ENCODE measurements at regions not wholly inside any gene's neighbourhood (a gene's known extent, or its start where the extent isn't known, plus 50 kb on each side); places are given as distances from the start of the nearest gene placed in this dataset.

DNA sequence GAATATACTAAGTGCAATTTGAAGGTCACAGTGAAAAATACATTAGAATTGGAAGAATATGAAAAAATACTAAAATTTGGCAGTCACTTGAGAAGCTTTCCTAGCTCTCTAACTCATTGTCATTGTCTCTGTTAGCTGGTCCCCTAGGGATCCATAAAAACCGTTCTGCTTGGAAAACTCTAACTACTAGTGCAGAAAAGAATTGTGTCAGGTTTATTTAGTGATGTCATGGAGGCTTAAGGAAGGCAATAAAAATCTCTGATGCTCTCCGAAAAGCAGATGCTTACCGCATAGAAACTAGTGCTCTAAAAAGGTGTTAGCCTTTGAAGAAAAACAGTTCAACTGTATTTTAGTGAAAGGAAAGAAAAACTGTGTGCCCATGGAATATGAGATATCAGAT lies 150.1 kb upstream of the DLGAP1 start:
- TF ChIP-seq, protein P1, sequence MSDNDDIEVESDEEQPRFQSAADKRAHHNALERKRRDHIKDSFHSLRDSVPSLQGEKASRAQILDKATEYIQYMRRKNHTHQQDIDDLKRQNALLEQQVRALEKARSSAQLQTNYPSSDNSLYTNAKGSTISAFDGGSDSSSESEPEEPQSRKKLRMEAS (IDR thresholded peaks at IDR 0.05; ENCODE audit: low read depth, low read length): no peak
- TF ChIP-seq, protein P2, sequence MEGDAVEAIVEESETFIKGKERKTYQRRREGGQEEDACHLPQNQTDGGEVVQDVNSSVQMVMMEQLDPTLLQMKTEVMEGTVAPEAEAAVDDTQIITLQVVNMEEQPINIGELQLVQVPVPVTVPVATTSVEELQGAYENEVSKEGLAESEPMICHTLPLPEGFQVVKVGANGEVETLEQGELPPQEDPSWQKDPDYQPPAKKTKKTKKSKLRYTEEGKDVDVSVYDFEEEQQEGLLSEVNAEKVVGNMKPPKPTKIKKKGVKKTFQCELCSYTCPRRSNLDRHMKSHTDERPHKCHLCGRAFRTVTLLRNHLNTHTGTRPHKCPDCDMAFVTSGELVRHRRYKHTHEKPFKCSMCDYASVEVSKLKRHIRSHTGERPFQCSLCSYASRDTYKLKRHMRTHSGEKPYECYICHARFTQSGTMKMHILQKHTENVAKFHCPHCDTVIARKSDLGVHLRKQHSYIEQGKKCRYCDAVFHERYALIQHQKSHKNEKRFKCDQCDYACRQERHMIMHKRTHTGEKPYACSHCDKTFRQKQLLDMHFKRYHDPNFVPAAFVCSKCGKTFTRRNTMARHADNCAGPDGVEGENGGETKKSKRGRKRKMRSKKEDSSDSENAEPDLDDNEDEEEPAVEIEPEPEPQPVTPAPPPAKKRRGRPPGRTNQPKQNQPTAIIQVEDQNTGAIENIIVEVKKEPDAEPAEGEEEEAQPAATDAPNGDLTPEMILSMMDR (IDR thresholded peaks at IDR 0.05; ENCODE audit: low read depth, low read length): no peak
- no peak for TF ChIP-seq POLR2A (IDR thresholded peaks at IDR 0.05; ENCODE audit: extremely low read depth, insufficient read length)

All from NB4 (cell line).